ENCODE measurements at regions not wholly inside any gene's neighbourhood (a gene's known extent, or its start where the extent isn't known, plus 50 kb on each side); places are given as distances from the start of the nearest gene placed in this dataset.

DNA sequence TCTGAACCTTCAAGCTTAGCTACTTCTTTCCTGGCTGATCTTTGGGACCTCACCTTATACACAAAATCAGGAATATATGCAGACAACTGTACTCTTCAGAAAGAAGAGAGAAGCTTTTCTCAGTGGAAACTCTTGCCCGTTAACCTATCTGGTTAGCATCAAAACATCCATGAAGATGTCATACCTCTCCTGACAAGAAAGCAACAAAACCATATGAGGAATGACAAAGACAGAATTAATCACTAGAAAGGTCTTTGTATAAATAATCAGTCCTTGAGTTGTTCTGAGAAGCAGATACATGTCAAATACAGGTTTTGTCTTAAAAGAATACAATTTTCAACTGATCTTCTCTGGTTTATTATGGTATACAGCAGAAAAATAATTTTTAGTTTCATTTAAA lies 130.8 kb downstream of the FAT4 start:
- POLR2A ChIA-PET: no interaction called here

More for the DNA sequence above, 130.8 kb downstream of the FAT4 start:
- no peaks in the 10 kb centered on the region for H4K20me1 ChIP-seq (ENCODE audit: insufficient read depth, low read length)
- BruUV-seq (replicated peaks): no TSS peak
- FAIRE-seq (no peak), DNase-seq (ENCODE audit: low spot score) (no peak), ATAC-seq (no peak)
- H3K9ac ChIP-seq (ENCODE audit: insufficient read depth, low read depth, low read length): no peak overlapping the region
- H3K36me3 ChIP-seq (replicated peaks in 1 of 2; ENCODE audit: control insufficient read depth in 1 of 2, insufficient read depth in 2 of 2, low read length in 2 of 2): no peaks in the 10 kb centered on the region
- in situ Hi-C loops (cut with HindIII; ENCODE audit: extremely low pct_ligation_motif_present, low pct_unique_long_range_greater_than_20kb): no loop called here
- H2AFZ ChIP-seq (ENCODE audit: low read length): no peak overlapping the region
- intact Hi-C loops (cut with micrococcal nuclease; ENCODE audit: unreplicated experiment): no loop called here
- WGBS (ENCODE audit: low lambda C conversion rate): 70% methylated on average over 1 of the region's 1 CpG
- no peak overlapping the region for H3K27ac ChIP-seq (ENCODE audit: extremely low read length, insufficient read depth, low read length)
- TF ChIP-seq, protein P1, sequence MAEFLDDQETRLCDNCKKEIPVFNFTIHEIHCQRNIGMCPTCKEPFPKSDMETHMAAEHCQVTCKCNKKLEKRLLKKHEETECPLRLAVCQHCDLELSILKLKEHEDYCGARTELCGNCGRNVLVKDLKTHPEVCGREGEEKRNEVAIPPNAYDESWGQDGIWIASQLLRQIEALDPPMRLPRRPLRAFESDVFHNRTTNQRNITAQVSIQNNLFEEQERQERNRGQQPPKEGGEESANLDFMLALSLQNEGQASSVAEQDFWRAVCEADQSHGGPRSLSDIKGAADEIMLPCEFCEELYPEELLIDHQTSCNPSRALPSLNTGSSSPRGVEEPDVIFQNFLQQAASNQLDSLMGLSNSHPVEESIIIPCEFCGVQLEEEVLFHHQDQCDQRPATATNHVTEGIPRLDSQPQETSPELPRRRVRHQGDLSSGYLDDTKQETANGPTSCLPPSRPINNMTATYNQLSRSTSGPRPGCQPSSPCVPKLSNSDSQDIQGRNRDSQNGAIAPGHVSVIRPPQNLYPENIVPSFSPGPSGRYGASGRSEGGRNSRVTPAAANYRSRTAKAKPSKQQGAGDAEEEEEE (CRISPR knock-in tag; IDR thresholded peaks at IDR 0.05; ENCODE audit: borderline replicate concordance): no peak
- TF ChIP-seq ZNF709 (CRISPR knock-in tag; IDR thresholded peaks at IDR 0.05) (no peak), KMT2B (CRISPR knock-in tag; IDR thresholded peaks at IDR 0.05) (no peak), STAT5B (CRISPR knock-in tag; IDR thresholded peaks at IDR 0.05) (no peak), NR2F6 (IDR thresholded peaks at IDR 0.05) (no peak), NR2F6 (CRISPR knock-in tag; IDR thresholded peaks at IDR 0.05) (no peak), ZNF17 (CRISPR knock-in tag; IDR thresholded peaks at IDR 0.05) (no peak), TGIF2 (CRISPR knock-in tag; IDR thresholded peaks at IDR 0.05) (no peak)
- TF ChIP-seq, protein P2, sequence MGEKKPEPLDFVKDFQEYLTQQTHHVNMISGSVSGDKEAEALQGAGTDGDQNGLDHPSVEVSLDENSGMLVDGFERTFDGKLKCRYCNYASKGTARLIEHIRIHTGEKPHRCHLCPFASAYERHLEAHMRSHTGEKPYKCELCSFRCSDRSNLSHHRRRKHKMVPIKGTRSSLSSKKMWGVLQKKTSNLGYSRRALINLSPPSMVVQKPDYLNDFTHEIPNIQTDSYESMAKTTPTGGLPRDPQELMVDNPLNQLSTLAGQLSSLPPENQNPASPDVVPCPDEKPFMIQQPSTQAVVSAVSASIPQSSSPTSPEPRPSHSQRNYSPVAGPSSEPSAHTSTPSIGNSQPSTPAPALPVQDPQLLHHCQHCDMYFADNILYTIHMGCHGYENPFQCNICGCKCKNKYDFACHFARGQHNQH (CRISPR knock-in tag; IDR thresholded peaks at IDR 0.05): no peak
- TF ChIP-seq, protein P3, sequence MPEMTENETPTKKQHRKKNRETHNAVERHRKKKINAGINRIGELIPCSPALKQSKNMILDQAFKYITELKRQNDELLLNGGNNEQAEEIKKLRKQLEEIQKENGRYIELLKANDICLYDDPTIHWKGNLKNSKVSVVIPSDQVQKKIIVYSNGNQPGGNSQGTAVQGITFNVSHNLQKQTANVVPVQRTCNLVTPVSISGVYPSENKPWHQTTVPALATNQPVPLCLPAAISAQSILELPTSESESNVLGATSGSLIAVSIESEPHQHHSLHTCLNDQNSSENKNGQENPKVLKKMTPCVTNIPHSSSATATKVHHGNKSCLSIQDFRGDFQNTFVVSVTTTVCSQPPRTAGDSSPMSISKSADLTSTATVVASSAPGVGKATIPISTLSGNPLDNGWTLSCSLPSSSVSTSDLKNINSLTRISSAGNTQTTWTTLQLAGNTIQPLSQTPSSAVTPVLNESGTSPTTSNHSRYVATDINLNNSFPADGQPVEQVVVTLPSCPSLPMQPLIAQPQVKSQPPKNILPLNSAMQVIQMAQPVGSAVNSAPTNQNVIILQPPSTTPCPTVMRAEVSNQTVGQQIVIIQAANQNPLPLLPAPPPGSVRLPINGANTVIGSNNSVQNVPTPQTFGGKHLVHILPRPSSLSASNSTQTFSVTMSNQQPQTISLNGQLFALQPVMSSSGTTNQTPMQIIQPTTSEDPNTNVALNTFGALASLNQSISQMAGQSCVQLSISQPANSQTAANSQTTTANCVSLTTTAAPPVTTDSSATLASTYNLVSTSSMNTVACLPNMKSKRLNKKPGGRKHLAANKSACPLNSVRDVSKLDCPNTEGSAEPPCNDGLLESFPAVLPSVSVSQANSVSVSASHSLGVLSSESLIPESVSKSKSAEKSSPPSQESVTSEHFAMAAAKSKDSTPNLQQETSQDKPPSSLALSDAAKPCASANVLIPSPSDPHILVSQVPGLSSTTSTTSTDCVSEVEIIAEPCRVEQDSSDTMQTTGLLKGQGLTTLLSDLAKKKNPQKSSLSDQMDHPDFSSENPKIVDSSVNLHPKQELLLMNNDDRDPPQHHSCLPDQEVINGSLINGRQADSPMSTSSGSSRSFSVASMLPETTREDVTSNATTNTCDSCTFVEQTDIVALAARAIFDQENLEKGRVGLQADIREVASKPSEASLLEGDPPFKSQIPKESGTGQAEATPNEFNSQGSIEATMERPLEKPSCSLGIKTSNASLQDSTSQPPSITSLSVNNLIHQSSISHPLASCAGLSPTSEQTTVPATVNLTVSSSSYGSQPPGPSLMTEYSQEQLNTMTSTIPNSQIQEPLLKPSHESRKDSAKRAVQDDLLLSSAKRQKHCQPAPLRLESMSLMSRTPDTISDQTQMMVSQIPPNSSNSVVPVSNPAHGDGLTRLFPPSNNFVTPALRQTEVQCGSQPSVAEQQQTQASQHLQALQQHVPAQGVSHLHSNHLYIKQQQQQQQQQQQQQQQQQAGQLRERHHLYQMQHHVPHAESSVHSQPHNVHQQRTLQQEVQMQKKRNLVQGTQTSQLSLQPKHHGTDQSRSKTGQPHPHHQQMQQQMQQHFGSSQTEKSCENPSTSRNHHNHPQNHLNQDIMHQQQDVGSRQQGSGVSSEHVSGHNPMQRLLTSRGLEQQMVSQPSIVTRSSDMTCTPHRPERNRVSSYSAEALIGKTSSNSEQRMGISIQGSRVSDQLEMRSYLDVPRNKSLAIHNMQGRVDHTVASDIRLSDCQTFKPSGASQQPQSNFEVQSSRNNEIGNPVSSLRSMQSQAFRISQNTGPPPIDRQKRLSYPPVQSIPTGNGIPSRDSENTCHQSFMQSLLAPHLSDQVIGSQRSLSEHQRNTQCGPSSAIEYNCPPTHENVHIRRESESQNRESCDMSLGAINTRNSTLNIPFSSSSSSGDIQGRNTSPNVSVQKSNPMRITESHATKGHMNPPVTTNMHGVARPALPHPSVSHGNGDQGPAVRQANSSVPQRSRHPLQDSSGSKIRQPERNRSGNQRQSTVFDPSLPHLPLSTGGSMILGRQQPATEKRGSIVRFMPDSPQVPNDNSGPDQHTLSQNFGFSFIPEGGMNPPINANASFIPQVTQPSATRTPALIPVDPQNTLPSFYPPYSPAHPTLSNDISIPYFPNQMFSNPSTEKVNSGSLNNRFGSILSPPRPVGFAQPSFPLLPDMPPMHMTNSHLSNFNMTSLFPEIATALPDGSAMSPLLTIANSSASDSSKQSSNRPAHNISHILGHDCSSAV (CRISPR knock-in tag; IDR thresholded peaks at IDR 0.05; ENCODE audit: borderline replicate concordance): no peak
- CTCF ChIA-PET (ENCODE audit: low intra/inter-chr PET ratio, low total read pairs): no interaction called here
- no peaks in the 10 kb centered on the region for H3K27me3 ChIP-seq (ENCODE audit: control insufficient read depth in 1 of 2, insufficient read depth in 2 of 2, low read length in 2 of 2)
- no peak overlapping the region for H3K4me2 ChIP-seq (ENCODE audit: low read depth, low read length)
- H3K4me3 ChIP-seq (replicated peaks in 1 of 3; ENCODE audit: insufficient read depth in 1 of 3, low read depth in 2 of 3, low read length in 3 of 3): no peak overlapping the region
- no peaks in the 10 kb centered on the region for H3K4me1 ChIP-seq (ENCODE audit: insufficient read depth, low read length)
- no peaks in the 10 kb centered on the region for H3K9me3 ChIP-seq (ENCODE audit: low read length)
- H3K79me2 ChIP-seq (ENCODE audit: insufficient read depth, low read length): no peaks in the 10 kb centered on the region
